GM19099 (cell line): ENCODE measurements at regions not wholly inside any gene's neighbourhood (a gene's known extent, or its start where the extent isn't known, plus 50 kb on each side); places are given as distances from the start of the nearest gene placed in this dataset.

Source experiments
- POLR2A ChIP-seq: IDR thresholded peaks from 3 replicates; pipeline ENCODE4 v1.6.1; 2011; ENCODE audit warnings: low read depth; ENCODE audit not compliant: insufficient read length; ENCODE audit errors: extremely low read depth

DNA sequence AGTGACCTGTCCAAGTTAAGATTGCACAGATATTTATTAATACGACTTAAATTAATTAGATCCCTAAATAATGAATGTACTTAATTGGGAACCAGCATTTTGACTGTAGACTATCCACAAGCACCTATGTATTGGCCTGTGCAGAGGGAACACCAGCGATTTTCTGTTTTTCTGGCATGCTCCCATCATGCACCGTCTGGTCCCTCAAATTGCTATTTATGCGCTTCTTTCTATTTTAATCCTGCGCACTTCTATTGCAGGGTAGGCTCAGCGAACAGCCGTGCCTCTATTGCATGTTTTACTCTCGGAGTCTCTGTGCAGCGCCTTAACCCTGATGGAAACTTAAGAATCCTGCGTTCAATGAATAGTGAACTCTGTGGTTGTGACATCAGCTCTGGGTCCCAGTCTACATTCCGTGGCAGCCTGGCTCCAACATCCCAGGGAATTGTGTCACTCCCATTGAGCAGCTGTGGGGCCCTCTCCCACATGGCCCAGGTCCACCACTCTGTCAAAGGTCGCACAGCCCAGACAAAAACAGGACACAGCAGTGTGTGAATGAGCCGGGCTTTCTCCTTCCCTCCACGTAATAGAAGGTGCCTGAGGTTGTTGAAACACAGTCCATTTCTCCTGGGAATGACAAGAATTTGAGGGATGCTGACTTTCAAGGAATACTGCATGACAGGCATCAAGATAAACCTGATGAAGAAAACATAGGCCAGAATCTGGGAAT, 239.7 kb upstream of the KLF6 start:
- no peak for TF ChIP-seq POLR2A

DNA sequence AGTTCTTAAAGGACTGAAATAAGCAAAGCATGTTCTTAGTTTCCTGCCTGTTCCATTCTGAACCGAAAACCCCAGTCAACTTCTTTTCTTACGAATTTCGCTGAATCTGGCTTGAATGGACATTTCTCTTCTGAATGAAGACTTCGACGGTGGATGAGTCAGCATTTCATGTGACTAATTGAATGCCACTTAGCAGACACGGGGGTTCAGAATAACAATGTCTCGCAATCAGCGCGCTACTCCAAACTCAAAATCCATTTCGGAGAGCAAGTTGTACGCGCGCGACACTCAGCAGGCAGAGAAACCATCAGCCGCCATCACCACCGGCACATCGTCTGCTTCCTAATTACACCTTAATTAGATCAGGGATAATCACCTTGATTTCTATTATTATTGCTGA, 239.0 kb upstream of the KLF6 start:
- TF ChIP-seq POLR2A, result no peak

DNA sequence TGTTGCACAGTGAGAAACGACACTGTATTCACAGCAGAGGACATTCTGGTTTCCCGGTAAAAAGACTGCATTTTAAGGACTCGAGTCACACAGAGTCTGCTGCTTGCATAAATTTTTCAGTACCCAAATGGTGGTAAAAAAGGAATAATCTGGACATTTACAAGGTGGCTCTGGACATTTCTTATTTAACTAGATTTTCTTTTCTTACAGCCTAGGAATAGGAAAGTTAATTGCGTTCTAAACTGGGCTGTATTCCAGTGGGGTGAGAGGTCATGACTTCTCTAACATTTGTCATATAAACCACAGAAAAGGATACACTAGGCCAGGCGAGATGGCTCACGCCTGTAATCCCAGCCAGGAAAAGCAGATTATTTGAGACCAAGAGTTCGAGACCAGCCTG, 237.5 kb upstream of the KLF6 start:
- TF ChIP-seq POLR2A, result no peak

DNA sequence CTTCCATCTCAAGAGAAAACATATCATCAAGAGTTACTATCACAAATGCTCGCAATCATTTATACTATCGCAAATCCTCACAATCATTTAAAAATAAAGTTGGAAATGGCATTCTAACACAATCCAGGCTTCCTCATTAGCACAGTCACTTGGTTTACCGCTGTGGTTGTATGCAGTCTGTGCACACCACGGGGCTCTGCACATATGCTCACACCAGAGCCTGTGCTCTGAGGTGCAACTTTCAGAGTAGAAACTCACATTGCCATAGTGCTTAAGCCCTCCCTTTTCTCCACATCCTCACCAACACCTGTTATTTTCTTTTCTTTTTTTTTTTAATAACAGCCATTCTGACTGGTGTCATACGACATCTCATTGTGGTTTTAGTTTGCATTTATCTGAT, 235.6 kb upstream of the KLF6 start:
- TF ChIP-seq POLR2A, result no peak

DNA sequence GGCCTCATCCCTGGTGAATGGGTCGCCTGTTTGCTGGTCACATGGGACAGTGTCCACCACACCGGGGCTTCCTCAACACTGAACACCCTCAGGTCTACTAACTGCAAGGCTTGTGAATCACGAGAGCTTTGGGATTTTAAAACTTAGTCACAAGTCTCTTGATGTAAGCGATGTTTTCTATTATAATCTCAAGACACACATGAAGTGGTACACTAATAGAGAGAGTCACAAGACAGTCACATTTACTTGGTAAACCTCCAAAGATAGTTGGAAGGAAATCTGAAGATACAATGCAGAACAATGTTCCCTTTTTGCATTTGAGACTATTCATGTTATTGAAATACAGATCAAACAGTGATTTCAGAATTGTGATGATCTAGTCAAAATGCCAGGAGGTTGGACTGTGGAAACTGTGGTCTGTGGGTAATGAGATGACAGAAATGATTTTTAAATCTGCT, 233.1 kb upstream of the KLF6 start:
- no peak for TF ChIP-seq POLR2A

DNA sequence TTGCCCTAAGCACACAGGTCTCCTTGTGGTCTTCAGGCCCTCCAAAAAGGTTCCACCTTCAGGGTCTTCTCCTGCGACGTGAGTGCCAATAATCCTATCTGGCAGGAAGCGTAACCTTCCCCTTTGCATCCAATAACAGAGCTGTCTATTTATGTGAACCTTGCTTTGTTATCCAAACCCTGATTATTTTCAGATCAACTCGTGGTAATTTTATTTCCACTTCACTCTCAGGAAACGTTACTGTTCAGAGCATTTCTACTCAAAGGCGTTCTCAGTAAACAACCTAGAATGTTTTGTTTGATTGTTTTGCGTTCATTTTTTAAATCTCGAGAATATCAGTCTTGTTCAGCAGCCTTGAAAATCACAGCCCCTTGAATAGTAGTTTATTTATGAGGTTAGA, 232.3 kb upstream of the KLF6 start:
- no peak for TF ChIP-seq POLR2A

DNA sequence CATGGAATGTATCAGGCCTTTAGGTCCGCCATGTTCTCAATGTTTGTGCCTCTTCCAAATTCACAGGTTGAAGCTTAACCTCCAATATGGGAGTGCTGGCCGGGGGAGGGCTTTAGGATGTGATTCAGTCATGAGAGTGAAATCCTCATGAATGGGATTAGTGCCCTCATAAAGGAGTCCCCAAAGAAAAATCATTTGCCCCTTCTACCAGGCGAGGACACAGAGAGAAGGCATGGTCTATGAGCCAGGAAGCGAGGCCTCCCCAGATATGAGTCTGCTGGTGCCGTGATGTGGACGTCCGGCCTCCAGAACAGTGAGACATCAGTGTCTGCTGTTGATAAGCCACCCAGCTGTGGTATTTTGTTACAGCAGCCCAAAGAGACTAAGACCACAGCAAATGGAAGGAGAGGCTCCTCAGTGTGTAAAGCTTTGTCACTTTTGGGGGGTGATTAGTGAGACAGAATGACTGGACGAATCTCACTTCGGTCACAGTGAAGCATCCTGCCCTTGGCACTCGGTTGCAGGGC, 231.3 kb upstream of the KLF6 start:
- no peak for TF ChIP-seq POLR2A

DNA sequence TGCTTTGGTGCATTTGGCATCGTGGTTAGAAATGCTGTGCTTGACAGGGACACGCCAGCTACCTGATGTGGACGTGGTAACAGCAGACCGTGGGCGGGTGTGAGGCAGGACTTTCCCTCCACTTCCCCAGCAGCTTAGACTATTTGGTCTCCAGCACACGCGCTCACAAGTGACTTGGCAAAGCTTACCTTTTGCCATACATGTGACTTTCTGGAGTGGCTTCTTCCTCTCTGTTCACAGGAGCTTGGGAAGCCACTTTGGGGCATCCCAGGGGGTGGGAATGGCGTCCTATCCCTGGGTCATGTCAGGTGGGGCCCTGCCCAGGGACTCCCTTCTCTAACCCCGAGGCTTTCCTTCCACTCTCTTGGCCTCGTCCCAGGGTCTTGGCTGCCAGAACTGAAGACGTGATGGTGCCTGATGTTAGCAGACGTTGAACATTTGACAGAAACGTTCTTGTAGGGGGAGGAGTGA, 228.7 kb upstream of the KLF6 start:
- TF ChIP-seq POLR2A, result no peak

DNA sequence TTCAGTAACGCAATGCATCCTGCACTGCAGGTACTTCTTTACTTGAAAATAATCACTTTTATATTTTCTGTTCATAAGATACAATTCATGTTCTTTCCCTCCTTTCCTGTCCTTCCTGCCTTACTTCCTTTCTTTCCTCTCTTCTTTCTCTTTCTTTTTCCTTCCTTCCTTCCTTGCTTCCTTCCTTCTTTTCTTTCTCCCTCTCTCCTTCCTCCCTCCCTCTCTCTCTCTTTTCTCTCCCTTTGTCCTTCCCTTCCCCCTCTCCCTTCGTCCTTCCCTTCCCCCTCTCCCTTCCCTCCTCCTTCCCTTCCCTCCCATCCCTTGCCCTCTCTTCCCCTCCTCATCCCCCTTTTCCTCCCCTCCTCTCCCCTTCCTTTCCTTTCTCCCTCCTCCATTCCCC, 227.8 kb upstream of the KLF6 start:
- no peak for TF ChIP-seq POLR2A

DNA sequence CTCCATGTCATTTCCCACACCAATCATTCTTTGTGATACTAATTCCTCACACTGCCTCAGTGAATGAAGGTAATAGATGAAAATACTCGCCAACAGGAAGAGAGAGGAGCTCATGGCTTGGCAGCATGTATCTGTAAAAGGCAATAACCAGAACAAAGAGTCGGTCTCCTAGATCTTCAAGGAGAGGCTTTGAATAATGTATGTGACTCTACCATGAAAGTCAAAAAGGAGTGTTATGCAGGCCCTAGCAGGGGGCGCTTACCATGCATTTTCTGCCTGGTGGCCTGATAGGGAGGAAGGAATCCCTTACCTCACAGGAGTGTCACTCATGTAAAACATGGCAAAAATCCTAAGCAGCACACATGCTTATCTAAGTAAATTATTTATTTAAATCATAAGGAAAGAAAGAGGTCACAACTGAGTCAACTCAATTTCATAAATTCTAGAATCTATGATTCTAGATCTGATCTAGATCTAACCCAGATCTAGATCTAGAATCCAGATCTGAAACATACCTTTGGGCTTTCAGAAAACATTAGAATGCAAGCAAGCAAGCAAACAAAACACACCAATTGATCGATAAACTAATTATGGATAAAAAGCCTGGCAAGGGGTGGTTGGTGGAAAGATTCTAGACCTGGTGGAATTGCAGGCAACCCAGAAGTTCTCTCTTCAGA, 226.3 kb upstream of the KLF6 start:
- TF ChIP-seq POLR2A, result no peak

DNA sequence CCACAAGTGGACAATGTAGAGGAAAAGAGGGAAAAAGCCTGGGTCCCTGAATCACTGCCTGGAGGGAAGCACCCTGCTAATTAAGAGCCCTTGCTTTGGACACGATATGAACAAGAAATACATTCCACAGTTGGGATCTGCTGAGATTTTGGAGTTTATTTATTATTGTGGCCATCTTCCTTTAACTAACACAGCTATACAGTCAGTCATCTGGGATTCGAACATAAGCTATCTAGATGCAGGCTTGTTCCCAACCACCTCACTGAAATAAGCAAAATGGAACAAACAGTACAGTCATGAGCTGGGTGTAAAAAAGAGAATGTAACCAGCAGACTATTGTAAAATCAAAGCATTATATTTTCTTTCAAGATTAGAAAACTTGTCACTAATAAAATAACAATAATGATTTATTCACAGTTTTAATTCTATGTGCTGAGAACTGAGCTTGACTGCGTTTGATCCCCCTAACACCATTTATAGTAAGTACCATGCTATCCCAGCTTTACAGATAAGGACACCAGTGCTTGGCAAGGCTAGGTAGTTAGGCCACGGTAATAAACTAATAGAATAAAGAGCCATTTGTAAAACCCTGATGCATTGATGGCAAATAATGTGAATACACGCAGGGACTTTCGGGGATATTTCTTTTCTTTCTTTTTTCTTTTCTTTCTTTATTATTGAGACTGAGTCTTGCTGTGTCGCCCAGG, 223.8 kb upstream of the KLF6 start:
- no peak for TF ChIP-seq POLR2A

DNA sequence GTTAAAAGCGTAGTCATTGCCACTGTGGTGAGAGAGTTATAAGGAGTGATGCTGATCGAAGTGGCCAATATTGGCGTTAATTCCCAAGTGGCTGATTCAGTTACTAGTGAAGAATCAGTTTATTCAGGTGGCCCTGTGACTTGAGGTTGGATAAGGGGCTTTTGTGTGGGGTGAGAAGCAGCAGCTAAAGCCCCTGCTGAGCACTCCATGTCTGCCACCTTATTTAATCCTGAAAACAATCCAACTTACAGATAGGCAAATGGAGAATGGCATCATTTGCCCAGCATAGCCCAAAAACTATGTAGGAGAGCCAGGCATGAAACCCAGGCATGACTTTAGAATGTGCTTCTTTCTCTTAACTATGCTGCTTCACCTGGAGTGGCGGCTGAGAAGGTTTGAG, 222.8 kb upstream of the KLF6 start:
- TF ChIP-seq POLR2A, result no peak

DNA sequence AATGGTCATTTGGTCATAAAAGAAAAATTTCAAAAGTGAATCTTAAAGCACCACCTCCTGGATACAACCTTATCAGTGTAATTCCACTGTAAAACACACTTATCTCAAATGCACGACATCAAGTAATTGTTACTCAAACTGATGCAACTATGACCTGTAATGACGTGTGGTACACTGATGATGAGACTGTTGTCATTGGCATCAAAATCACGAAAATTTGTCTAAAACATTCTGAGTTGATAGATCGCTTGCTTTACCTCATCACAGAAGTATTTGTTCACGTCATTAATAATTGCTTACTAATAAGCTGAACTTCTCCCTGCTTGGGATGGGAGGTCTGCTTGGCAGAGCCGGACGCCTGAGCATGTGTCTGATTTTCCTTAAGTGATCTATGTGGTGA, 221.8 kb upstream of the KLF6 start:
- TF ChIP-seq POLR2A, result no peak

DNA sequence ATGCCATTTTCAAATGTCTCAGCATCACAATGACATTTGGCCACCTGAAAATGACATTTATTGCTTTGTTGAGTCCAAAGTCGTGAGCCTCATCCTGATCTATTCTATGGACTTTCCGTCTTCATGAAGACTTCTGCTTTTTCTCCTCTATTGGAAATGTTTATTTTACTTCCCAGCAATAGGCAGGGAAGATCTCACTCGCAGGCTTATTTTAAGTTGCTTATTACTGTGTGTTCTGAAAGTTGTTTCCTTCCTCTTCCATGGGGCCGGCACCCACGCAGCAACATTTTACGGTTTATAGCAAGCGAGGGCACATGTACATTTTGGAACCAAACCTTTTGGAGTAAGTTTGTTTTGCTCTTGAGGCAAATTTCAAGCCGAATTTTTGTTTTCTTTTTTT, 221.0 kb upstream of the KLF6 start:
- TF ChIP-seq POLR2A, result no peak

DNA sequence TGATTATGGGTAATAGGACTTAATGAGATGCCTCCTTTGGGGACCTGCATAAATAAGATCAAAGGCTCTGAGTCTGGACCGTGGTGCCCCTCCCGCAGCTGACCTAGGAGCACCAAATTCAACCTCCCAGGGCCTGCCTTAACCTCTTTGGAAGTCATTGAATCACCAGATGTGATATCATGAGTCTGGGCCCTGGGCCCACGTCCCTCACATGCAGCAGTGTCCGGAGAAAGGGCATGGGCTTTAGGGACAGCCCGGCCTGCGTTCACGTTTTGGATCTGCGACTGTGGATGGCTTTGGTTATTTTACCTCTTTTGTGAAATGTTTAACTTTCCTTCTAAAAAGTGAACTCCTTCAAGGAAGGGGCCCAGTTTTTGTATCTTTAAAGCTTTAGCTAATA, 220.0 kb upstream of the KLF6 start:
- no peak for TF ChIP-seq POLR2A

DNA sequence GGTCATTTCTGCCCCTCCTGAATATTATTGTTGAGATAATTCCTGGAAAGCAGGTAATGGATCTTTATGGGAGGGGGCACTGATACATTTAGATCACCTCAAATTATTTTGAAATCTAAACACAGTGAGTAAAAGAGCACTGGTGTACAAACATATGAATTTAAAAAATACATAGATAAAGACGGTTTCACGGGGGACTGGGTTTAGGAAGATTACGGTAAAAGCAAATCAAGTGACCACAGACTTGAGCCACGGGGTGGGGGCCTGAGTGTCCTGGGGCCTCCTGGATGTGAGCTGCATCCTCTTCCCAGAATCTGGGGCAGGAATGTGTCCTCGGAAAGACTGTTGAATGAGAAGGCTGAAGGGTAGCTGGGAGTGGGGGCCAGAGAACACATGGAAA, 219.1 kb upstream of the KLF6 start:
- no peak for TF ChIP-seq POLR2A
